HEK293 (cell line): ENCODE measurements at regions not wholly inside any gene's neighbourhood (a gene's known extent, or its start where the extent isn't known, plus 50 kb on each side); places are given as distances from the start of the nearest gene placed in this dataset.

ENCODE experiments used
- CTCF ChIA-PET: fragments of 350-600 bp; formaldehyde crosslinking; extraction: SDS; loops from one replicate; lab custom pipeline; 2021; ENCODE audit warnings: antibody characterized with exemption; lab: Yijun Ruan, JAX
- POLR2A ChIA-PET: fragments of 300-600 bp; formaldehyde crosslinking; extraction: SDS; loops from one replicate; lab custom pipeline; 2020; ENCODE audit warnings: antibody characterized with exemption, inconsistent platforms; lab: Yijun Ruan, JAX
- H3K27ac ChIP-seq: fragments of 200-500 bp; sonication (Bioruptor generic); 2 replicates; pipeline ENCODE4 v1.5.1; 2014; ENCODE audit warnings: low read depth, low read length, control low read depth, inconsistent platforms; ENCODE audit errors: extremely low read depth
- H3K36me3 ChIP-seq, 2 experiments: fragments of 200-500 bp in 1 of 2; sonication (Bioruptor generic) in 1 of 2; 1 replicate in 1 of 2; 2 replicates in 1 of 2; pipeline ENCODE4 v1.5.1; 2014 to 2017; ENCODE audit warnings: inconsistent platforms in 2 of 2, low read length in 2 of 2; ENCODE audit not compliant: control insufficient read depth in 2 of 2, insufficient read depth in 1 of 2
- H3K4me1 ChIP-seq: fragments of 200-500 bp; sonication (Bioruptor generic); 2 replicates; pipeline ENCODE4 v1.5.1; 2014; ENCODE audit warnings: mild to moderate bottlenecking, low read length, inconsistent platforms; ENCODE audit not compliant: control insufficient read depth, insufficient read depth
- H3K4me3 ChIP-seq: 2 replicates; pipeline ENCODE4 v1.5.1; 2011; ENCODE audit warnings: low read depth, mild to moderate bottlenecking, control low read depth, low read length, moderate library complexity
- H3K9me3 ChIP-seq: fragments of 200-500 bp; sonication (Bioruptor generic); 2 replicates; pipeline ENCODE4 v1.5.1; 2014; ENCODE audit warnings: low read depth, low read length, inconsistent platforms; ENCODE audit not compliant: control insufficient read depth, insufficient read depth
- ZBTB20 ChIP-seq: fragments of 450-650 bp; formaldehyde crosslinking; IDR thresholded peaks from 2 replicates; pipeline ENCODE4 v1.5.1; 2016; ENCODE audit warnings: missing biosample characterization, missing genetic modification characterization
- ZFP3 ChIP-seq: fragments of 450-650 bp; formaldehyde crosslinking; IDR thresholded peaks from 2 replicates; pipeline ENCODE4 v1.5.1; 2016; ENCODE audit warnings: low read depth, missing biosample characterization, missing genetic modification characterization
- ZNF121 ChIP-seq: fragments of 450-650 bp; formaldehyde crosslinking; IDR thresholded peaks from 2 replicates; pipeline ENCODE4 v1.5.1; 2016; ENCODE audit warnings: missing biosample characterization, missing genetic modification characterization
- ZNF16 ChIP-seq: fragments of 450-650 bp; formaldehyde crosslinking; IDR thresholded peaks from 2 replicates; pipeline ENCODE4 v1.5.1; 2016; ENCODE audit warnings: low read depth, missing biosample characterization, missing genetic modification characterization
- ZNF211 ChIP-seq: fragments of 450-650 bp; formaldehyde crosslinking; IDR thresholded peaks from 2 replicates; pipeline ENCODE4 v1.5.1; 2016; ENCODE audit warnings: low read depth, missing biosample characterization, missing genetic modification characterization
- ZNF292 ChIP-seq: fragments of 450-650 bp; formaldehyde crosslinking; IDR thresholded peaks from 2 replicates; pipeline ENCODE4 v1.5.1; 2016; ENCODE audit warnings: low read depth, missing biosample characterization, missing genetic modification characterization, borderline replicate concordance
- ZNF311 ChIP-seq: fragments of 450-650 bp; formaldehyde crosslinking; IDR thresholded peaks from 2 replicates; pipeline ENCODE4 v1.5.1; 2017; ENCODE audit warnings: missing biosample characterization, missing genetic modification characterization, borderline replicate concordance
- ZNF521 ChIP-seq: fragments of 450-650 bp; formaldehyde crosslinking; IDR thresholded peaks from 2 replicates; pipeline ENCODE4 v1.5.1; 2017; ENCODE audit warnings: missing biosample characterization, mild to moderate bottlenecking, missing genetic modification characterization
- ZNF529 ChIP-seq: fragments of 450-650 bp; formaldehyde crosslinking; IDR thresholded peaks from 2 replicates; pipeline ENCODE4 v1.5.1; 2017; ENCODE audit warnings: missing genetic modification characterization, missing biosample characterization; ENCODE audit not compliant: insufficient replicate concordance
- ZNF626 ChIP-seq: fragments of 450-650 bp; sonication (Bioruptor Pico); formaldehyde crosslinking; IDR thresholded peaks from 2 replicates; pipeline ENCODE4 v1.5.1; 2018; ENCODE audit warnings: missing biosample characterization, missing genetic modification characterization, inconsistent platforms
- ZNF830 ChIP-seq: fragments of 450-650 bp; IDR thresholded peaks from 2 replicates; pipeline ENCODE4 v1.5.0; 2018; ENCODE audit warnings: missing biosample characterization, missing genetic modification characterization, low read depth, mild to moderate bottlenecking, moderate library complexity
- ZXDB ChIP-seq: fragments of 450-650 bp; formaldehyde crosslinking; IDR thresholded peaks from 2 replicates; pipeline ENCODE4 v1.5.1; 2016; ENCODE audit warnings: missing biosample characterization, missing genetic modification characterization
- TF ChIP-seq, protein P1 (sequence below): fragments of 450-650 bp; IDR thresholded peaks from 2 replicates; pipeline ENCODE4 v1.5.1; 2018; ENCODE audit warnings: missing biosample characterization, mild to moderate bottlenecking, missing genetic modification characterization
- TF ChIP-seq, protein P2 (sequence below): fragments of 450-650 bp; formaldehyde crosslinking; IDR thresholded peaks from 2 replicates; pipeline ENCODE4 v1.5.1; 2016; ENCODE audit warnings: missing biosample characterization, missing genetic modification characterization
- TF ChIP-seq, protein P3 (sequence below): fragments of 450-650 bp; formaldehyde crosslinking; IDR thresholded peaks from 2 replicates; pipeline ENCODE4 v1.5.1; 2017; ENCODE audit warnings: missing biosample characterization, mild to moderate bottlenecking, missing genetic modification characterization, moderate library complexity
- TF ChIP-seq, protein P4 (sequence below): fragments of 450-650 bp; IDR thresholded peaks from 2 replicates; pipeline ENCODE4 v1.5.1; 2018; ENCODE audit warnings: missing biosample characterization, missing genetic modification characterization
- TF ChIP-seq, protein P5 (sequence below): fragments of 450-650 bp; formaldehyde crosslinking; IDR thresholded peaks from 2 replicates; pipeline ENCODE4 v1.5.1; 2017; ENCODE audit warnings: missing biosample characterization, missing genetic modification characterization
- TF ChIP-seq, protein P6 (sequence below): fragments of 450-650 bp; formaldehyde crosslinking; IDR thresholded peaks from 2 replicates; pipeline ENCODE4 v1.5.1; 2016; ENCODE audit warnings: missing biosample characterization, missing genetic modification characterization, borderline replicate concordance
- TF ChIP-seq, protein P7 (sequence below): fragments of 450-650 bp; formaldehyde crosslinking; IDR thresholded peaks from 2 replicates; pipeline ENCODE4 v1.5.1; 2016; ENCODE audit warnings: missing biosample characterization, missing genetic modification characterization

DNA sequence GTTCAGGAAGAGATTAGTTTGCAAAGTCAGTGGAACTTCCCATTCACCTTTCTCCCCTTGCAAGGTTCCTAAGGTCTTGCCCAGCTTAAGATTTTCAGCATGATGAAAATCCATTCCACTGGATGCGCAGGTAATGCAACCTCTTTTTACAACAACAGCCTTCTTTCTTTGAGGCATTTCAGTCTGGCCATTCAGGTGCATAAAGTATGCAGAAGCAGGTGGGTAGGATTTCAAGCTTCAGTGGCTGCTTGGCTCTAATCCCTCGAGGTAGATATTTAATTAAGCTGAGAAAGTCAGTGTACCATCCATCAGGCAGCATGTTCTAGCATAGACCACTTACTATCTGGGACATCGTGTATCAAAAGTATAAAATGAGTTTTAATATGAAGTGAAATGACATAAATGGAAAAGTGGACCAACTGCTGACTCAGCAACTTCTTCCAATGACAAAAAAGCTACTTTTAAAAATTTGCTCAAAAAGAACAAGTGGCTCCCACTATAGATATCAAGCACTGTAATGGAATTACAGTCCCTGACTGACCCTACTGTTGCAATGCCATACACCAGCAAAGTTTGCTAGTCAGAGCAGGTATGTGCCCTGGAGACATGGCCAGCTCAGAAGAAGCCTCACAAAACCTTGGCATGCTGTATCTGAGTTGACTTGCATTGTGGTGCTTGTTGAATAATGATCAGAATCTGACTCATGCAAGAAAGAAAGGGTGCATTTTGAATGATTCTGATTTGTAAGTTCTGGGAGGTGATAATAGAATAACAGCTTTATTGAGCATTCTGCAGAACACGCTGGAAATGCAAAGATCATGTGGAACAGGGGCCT, 459.9 kb upstream of the MCTP2 start:
- H3K36me3 ChIP-seq = no peaks in the 10 kb centered on the region
- no peak overlapping the region for H3K4me3 ChIP-seq
- POLR2A ChIA-PET = no interaction called here
- TF ChIP-seq, protein P1, sequence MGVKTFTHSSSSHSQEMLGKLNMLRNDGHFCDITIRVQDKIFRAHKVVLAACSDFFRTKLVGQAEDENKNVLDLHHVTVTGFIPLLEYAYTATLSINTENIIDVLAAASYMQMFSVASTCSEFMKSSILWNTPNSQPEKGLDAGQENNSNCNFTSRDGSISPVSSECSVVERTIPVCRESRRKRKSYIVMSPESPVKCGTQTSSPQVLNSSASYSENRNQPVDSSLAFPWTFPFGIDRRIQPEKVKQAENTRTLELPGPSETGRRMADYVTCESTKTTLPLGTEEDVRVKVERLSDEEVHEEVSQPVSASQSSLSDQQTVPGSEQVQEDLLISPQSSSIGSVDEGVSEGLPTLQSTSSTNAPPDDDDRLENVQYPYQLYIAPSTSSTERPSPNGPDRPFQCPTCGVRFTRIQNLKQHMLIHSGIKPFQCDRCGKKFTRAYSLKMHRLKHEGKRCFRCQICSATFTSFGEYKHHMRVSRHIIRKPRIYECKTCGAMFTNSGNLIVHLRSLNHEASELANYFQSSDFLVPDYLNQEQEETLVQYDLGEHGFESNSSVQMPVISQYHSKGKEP (tag by site-specific recombination) = no peak
- no peak for TF ChIP-seq ZNF529 (tag by site-specific recombination)
- no peak for TF ChIP-seq ZNF830 (tag by site-specific recombination)
- no peak for TF ChIP-seq ZXDB
- TF ChIP-seq, protein P2, sequence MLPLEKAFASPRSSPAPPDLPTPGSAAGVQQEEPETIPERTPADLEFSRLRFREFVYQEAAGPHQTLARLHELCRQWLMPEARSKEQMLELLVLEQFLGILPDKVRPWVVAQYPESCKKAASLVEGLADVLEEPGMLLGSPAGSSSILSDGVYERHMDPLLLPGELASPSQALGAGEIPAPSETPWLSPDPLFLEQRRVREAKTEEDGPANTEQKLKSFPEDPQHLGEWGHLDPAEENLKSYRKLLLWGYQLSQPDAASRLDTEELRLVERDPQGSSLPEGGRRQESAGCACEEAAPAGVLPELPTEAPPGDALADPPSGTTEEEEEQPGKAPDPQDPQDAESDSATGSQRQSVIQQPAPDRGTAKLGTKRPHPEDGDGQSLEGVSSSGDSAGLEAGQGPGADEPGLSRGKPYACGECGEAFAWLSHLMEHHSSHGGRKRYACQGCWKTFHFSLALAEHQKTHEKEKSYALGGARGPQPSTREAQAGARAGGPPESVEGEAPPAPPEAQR (tag by site-specific recombination) = no peak
- TF ChIP-seq, protein P3, sequence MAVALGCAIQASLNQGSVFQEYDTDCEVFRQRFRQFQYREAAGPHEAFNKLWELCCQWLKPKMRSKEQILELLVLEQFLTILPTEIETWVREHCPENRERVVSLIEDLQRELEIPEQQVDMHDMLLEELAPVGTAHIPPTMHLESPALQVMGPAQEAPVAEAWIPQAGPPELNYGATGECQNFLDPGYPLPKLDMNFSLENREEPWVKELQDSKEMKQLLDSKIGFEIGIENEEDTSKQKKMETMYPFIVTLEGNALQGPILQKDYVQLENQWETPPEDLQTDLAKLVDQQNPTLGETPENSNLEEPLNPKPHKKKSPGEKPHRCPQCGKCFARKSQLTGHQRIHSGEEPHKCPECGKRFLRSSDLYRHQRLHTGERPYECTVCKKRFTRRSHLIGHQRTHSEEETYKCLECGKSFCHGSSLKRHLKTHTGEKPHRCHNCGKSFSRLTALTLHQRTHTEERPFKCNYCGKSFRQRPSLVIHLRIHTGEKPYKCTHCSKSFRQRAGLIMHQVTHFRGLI = no peak
- TF ChIP-seq, protein P4, sequence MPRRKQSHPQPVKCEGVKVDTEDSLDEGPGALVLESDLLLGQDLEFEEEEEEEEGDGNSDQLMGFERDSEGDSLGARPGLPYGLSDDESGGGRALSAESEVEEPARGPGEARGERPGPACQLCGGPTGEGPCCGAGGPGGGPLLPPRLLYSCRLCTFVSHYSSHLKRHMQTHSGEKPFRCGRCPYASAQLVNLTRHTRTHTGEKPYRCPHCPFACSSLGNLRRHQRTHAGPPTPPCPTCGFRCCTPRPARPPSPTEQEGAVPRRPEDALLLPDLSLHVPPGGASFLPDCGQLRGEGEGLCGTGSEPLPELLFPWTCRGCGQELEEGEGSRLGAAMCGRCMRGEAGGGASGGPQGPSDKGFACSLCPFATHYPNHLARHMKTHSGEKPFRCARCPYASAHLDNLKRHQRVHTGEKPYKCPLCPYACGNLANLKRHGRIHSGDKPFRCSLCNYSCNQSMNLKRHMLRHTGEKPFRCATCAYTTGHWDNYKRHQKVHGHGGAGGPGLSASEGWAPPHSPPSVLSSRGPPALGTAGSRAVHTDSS = no peak
- TF ChIP-seq, protein P5, sequence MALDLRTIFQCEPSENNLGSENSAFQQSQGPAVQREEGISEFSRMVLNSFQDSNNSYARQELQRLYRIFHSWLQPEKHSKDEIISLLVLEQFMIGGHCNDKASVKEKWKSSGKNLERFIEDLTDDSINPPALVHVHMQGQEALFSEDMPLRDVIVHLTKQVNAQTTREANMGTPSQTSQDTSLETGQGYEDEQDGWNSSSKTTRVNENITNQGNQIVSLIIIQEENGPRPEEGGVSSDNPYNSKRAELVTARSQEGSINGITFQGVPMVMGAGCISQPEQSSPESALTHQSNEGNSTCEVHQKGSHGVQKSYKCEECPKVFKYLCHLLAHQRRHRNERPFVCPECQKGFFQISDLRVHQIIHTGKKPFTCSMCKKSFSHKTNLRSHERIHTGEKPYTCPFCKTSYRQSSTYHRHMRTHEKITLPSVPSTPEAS (tag by site-specific recombination) = no peak
- no peak for TF ChIP-seq ZNF521 (tag by site-specific recombination)
- TF ChIP-seq, protein P6, sequence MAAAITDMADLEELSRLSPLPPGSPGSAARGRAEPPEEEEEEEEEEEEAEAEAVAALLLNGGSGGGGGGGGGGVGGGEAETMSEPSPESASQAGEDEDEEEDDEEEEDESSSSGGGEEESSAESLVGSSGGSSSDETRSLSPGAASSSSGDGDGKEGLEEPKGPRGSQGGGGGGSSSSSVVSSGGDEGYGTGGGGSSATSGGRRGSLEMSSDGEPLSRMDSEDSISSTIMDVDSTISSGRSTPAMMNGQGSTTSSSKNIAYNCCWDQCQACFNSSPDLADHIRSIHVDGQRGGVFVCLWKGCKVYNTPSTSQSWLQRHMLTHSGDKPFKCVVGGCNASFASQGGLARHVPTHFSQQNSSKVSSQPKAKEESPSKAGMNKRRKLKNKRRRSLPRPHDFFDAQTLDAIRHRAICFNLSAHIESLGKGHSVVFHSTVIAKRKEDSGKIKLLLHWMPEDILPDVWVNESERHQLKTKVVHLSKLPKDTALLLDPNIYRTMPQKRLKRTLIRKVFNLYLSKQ (tag by site-specific recombination) = no peak
- no peak for TF ChIP-seq ZNF211 (tag by site-specific recombination)
- TF ChIP-seq ZNF292 = no peak
- TF ChIP-seq, protein P7, sequence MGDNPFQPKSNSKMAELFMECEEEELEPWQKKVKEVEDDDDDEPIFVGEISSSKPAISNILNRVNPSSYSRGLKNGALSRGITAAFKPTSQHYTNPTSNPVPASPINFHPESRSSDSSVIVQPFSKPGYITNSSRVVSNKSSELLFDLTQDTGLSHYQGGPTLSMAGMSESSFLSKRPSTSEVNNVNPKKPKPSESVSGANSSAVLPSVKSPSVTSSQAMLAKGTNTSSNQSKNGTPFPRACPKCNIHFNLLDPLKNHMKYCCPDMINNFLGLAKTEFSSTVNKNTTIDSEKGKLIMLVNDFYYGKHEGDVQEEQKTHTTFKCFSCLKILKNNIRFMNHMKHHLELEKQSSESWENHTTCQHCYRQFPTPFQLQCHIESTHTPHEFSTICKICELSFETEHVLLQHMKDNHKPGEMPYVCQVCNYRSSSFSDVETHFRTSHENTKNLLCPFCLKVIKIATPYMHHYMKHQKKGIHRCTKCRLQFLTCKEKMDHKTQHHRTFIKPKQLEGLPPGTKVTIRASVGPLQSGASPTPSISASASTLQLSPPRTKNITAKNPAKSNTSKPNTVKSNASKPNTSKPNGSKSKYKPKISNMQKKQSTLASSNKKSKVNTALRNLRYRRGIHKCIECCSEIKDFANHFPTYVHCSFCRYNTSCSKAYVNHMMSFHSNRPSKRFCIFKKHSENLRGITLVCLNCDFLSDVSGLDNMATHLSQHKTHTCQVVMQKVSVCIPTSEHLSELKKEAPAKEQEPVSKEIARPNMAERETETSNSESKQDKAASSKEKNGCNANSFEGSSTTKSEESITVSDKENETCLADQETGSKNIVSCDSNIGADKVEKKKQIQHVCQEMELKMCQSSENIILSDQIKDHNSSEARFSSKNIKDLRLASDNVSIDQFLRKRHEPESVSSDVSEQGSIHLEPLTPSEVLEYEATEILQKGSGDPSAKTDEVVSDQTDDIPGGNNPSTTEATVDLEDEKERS = no peak
- no peak for TF ChIP-seq ZNF626
- TF ChIP-seq ZNF16 (tag by site-specific recombination) = no peak
- no peak for TF ChIP-seq ZNF121 (tag by site-specific recombination)
- no peak for TF ChIP-seq ZFP3 (tag by site-specific recombination)
- no peak for TF ChIP-seq ZNF311 (tag by site-specific recombination)
- no peak for TF ChIP-seq ZBTB20
- TF ChIP-seq, all 188 proteins: peak for 0
- H3K9me3 ChIP-seq = no peaks in the 10 kb centered on the region
- CTCF ChIA-PET = no interaction called here
- no peak overlapping the region for H3K27ac ChIP-seq
- no peaks in the 10 kb centered on the region for H3K4me1 ChIP-seq
